GM23338 (cell line): ENCODE measurements at regions not wholly inside any gene's neighbourhood (a gene's known extent, or its start where the extent isn't known, plus 50 kb on each side); places are given as distances from the start of the nearest gene placed in this dataset.

Source experiments
- ATAC-seq: fragments of 200-7000 bp; cut with Tn5 transposase; 3 replicates; pipeline ENCODE4 v1.9.1; 2020
- DNase-seq: peaks from one replicate; pipeline ENCODE4 v3.0.0-alpha.2; 2015; ENCODE audit warnings: low spot score
- H2AFZ ChIP-seq: fragments of 200-600 bp; sonication (generic); 2 replicates; pipeline ENCODE4 v1.8.0; 2016; ENCODE audit warnings: antibody characterized with exemption, mild to moderate bottlenecking, moderate library complexity
- H3F3A ChIP-seq: fragments of 200-600 bp; sonication (generic); replicated peaks from 2 replicates; pipeline ENCODE4 v1.8.0; 2017; ENCODE audit warnings: antibody characterized with exemption, mixed run types, low read depth
- H3K27ac ChIP-seq: fragments of 200-600 bp; sonication (generic); 2 replicates; pipeline ENCODE4 v1.6.1; 2016; ENCODE audit warnings: low read depth
- H3K27me3 ChIP-seq: fragments of 200-600 bp; sonication (generic); 2 replicates; pipeline ENCODE4 v1.8.0; 2016; ENCODE audit warnings: mild to moderate bottlenecking, mixed run types, moderate library complexity; ENCODE audit not compliant: insufficient read depth
- H3K36me3 ChIP-seq: fragments of 200-600 bp; sonication (generic); 2 replicates; pipeline ENCODE4 v1.8.0; 2016; ENCODE audit warnings: mild to moderate bottlenecking; ENCODE audit not compliant: insufficient read depth
- H3K4me1 ChIP-seq: fragments of 200-600 bp; sonication (generic); 2 replicates; pipeline ENCODE4 v1.8.0; 2016; ENCODE audit warnings: mild to moderate bottlenecking, moderate library complexity; ENCODE audit not compliant: insufficient read depth
- H3K4me2 ChIP-seq: fragments of 200-600 bp; sonication (generic); 2 replicates; pipeline ENCODE4 v1.7.1; 2017; ENCODE audit warnings: mixed run types
- H3K4me3 ChIP-seq: fragments of 200-600 bp; sonication (generic); 2 replicates; pipeline ENCODE4 v1.6.1; 2016; ENCODE audit warnings: mixed run types
- H3K79me2 ChIP-seq: fragments of 200-600 bp; sonication (generic); replicated peaks from 2 replicates; pipeline ENCODE4 v1.8.0; 2017; ENCODE audit warnings: mild to moderate bottlenecking; ENCODE audit not compliant: insufficient read depth
- H3K9me2 ChIP-seq: fragments of 200-600 bp; sonication (generic); 2 replicates; pipeline ENCODE4 v1.8.0; 2017; ENCODE audit not compliant: insufficient read depth
- H4K20me1 ChIP-seq: fragments of 200-600 bp; sonication (generic); replicated peaks from 2 replicates; pipeline ENCODE4 v1.8.0; 2017; ENCODE audit warnings: mild to moderate bottlenecking; ENCODE audit not compliant: insufficient read depth
- H3K27ac Mint-ChIP-seq: 2 replicates; pipeline ENCODE4 v1.8.0; 2020; ENCODE audit warnings: inconsistent platforms, mild to moderate bottlenecking, moderate library complexity, mixed read lengths
- H3K27me3 Mint-ChIP-seq: 3 replicates; pipeline ENCODE4 v1.8.0; 2022; ENCODE audit warnings: low read depth, mild to moderate bottlenecking, moderate library complexity, mixed read lengths, inconsistent platforms; ENCODE audit not compliant: insufficient read depth, poor library complexity
- H3K36me3 Mint-ChIP-seq: 3 replicates; pipeline ENCODE4 v1.8.0; 2021; ENCODE audit warnings: low read depth, mild to moderate bottlenecking, inconsistent platforms, moderate library complexity, mixed read lengths
- H3K4me1 Mint-ChIP-seq: 3 replicates; pipeline ENCODE4 v1.8.0; 2020; ENCODE audit warnings: mild to moderate bottlenecking, inconsistent platforms, mixed read lengths
- H3K4me3 Mint-ChIP-seq: 3 replicates; pipeline ENCODE4 v1.8.0; 2021; ENCODE audit warnings: moderate library complexity, mild to moderate bottlenecking, inconsistent platforms, mixed read lengths
- H3K9me3 Mint-ChIP-seq: 3 replicates; pipeline ENCODE4 v1.8.0; 2020; ENCODE audit warnings: moderate library complexity, mild to moderate bottlenecking, inconsistent platforms, mixed read lengths
- CREB1 ChIP-seq: fragments of 250-450 bp; sonication (Bioruptor Pico); IDR thresholded peaks from 2 replicates; pipeline ENCODE4 v1.5.0; 2020; ENCODE audit warnings: low read depth, mild to moderate bottlenecking, moderate library complexity
- ZNF114 ChIP-seq: fragments of 250-450 bp; sonication (Bioruptor Pico); IDR thresholded peaks from 2 replicates; pipeline ENCODE4 v1.5.0; 2020; ENCODE audit warnings: mild to moderate bottlenecking, moderate library complexity
- ZNF331 ChIP-seq: fragments of 250-450 bp; sonication (Bioruptor Pico); IDR thresholded peaks from 2 replicates; pipeline ENCODE4 v1.5.0; 2020; ENCODE audit warnings: low read depth, mild to moderate bottlenecking, moderate library complexity
- TF ChIP-seq, protein P1 (sequence below): fragments of 250-450 bp; sonication (Bioruptor Pico); IDR thresholded peaks from 2 replicates; pipeline ENCODE4 v1.5.0; 2020; ENCODE audit warnings: mild to moderate bottlenecking, moderate library complexity
- TF ChIP-seq, protein P2 (sequence below): IDR thresholded peaks from one replicate; pipeline ENCODE4 v1.6.1; 2018; ENCODE audit warnings: antibody characterized with exemption; ENCODE audit not compliant: unreplicated experiment
- TF ChIP-seq, protein P3 (sequence below): IDR thresholded peaks from 2 replicates; pipeline ENCODE4 v1.6.1; 2016; ENCODE audit warnings: antibody characterized with exemption

DNA sequence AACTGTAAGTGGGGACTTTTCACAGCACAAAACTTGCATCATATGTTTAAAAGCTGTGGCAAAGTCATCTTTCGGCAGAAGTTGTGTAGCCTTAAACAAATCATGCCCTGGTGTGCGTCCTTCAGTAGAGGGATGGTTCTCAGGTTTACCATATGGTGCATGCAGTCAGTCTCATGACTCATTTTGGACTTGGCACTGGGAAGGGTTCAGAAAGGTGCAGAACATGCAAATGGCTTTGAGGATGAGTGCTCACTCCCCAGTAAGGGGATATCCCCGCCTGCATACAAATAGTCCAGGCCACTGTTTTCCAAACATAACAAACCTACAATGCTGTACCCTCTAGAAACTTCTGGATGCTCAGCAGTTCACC is 260.3 kb downstream of the NDUFS4 start:
- ATAC-seq (no peak), DNase-seq (no peak)
- no peaks in the 10 kb centered on the region for H3K4me1 ChIP-seq
- H3K4me2 ChIP-seq = no peak overlapping the region
- H3K27me3 ChIP-seq = no peaks in the 10 kb centered on the region
- peaks cover 3% of the 10 kb centered on the region for H3K27me3 Mint-ChIP-seq
- TF ChIP-seq, protein P1, sequence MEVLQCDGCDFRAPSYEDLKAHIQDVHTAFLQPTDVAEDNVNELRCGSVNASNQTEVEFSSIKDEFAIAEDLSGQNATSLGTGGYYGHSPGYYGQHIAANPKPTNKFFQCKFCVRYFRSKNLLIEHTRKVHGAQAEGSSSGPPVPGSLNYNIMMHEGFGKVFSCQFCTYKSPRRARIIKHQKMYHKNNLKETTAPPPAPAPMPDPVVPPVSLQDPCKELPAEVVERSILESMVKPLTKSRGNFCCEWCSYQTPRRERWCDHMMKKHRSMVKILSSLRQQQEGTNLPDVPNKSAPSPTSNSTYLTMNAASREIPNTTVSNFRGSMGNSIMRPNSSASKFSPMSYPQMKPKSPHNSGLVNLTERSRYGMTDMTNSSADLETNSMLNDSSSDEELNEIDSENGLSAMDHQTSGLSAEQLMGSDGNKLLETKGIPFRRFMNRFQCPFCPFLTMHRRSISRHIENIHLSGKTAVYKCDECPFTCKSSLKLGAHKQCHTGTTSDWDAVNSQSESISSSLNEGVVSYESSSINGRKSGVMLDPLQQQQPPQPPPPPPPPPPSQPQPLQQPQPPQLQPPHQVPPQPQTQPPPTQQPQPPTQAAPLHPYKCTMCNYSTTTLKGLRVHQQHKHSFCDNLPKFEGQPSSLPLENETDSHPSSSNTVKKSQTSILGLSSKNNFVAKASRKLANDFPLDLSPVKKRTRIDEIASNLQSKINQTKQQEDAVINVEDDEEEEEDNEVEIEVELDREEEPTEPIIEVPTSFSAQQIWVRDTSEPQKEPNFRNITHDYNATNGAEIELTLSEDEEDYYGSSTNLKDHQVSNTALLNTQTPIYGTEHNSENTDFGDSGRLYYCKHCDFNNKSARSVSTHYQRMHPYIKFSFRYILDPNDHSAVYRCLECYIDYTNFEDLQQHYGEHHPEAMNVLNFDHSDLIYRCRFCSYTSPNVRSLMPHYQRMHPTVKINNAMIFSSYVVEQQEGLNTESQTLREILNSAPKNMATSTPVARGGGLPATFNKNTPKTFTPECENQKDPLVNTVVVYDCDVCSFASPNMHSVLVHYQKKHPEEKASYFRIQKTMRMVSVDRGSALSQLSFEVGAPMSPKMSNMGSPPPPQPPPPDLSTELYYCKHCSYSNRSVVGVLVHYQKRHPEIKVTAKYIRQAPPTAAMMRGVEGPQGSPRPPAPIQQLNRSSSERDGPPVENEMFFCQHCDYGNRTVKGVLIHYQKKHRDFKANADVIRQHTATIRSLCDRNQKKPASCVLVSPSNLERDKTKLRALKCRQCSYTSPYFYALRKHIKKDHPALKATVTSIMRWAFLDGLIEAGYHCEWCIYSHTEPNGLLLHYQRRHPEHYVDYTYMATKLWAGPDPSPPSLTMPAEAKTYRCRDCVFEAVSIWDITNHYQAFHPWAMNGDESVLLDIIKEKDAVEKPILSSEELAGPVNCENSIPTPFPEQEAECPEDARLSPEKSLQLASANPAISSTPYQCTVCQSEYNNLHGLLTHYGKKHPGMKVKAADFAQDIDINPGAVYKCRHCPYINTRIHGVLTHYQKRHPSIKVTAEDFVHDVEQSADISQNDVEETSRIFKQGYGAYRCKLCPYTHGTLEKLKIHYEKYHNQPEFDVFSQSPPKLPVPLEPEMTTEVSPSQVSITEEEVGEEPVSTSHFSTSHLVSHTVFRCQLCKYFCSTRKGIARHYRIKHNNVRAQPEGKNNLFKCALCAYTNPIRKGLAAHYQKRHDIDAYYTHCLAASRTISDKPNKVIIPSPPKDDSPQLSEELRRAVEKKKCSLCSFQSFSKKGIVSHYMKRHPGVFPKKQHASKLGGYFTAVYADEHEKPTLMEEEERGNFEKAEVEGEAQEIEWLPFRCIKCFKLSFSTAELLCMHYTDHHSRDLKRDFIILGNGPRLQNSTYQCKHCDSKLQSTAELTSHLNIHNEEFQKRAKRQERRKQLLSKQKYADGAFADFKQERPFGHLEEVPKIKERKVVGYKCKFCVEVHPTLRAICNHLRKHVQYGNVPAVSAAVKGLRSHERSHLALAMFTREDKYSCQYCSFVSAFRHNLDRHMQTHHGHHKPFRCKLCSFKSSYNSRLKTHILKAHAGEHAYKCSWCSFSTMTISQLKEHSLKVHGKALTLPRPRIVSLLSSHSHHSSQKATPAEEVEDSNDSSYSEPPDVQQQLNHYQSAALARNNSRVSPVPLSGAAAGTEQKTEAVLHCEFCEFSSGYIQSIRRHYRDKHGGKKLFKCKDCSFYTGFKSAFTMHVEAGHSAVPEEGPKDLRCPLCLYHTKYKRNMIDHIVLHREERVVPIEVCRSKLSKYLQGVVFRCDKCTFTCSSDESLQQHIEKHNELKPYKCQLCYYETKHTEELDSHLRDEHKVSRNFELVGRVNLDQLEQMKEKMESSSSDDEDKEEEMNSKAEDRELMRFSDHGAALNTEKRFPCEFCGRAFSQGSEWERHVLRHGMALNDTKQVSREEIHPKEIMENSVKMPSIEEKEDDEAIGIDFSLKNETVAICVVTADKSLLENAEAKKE (CRISPR knock-in tag) = no peak
- TF ChIP-seq CREB1 (CRISPR knock-in tag) (no peak), ZNF114 (CRISPR knock-in tag) (no peak), ZNF331 (CRISPR knock-in tag) (no peak)
- TF ChIP-seq, protein P2, sequence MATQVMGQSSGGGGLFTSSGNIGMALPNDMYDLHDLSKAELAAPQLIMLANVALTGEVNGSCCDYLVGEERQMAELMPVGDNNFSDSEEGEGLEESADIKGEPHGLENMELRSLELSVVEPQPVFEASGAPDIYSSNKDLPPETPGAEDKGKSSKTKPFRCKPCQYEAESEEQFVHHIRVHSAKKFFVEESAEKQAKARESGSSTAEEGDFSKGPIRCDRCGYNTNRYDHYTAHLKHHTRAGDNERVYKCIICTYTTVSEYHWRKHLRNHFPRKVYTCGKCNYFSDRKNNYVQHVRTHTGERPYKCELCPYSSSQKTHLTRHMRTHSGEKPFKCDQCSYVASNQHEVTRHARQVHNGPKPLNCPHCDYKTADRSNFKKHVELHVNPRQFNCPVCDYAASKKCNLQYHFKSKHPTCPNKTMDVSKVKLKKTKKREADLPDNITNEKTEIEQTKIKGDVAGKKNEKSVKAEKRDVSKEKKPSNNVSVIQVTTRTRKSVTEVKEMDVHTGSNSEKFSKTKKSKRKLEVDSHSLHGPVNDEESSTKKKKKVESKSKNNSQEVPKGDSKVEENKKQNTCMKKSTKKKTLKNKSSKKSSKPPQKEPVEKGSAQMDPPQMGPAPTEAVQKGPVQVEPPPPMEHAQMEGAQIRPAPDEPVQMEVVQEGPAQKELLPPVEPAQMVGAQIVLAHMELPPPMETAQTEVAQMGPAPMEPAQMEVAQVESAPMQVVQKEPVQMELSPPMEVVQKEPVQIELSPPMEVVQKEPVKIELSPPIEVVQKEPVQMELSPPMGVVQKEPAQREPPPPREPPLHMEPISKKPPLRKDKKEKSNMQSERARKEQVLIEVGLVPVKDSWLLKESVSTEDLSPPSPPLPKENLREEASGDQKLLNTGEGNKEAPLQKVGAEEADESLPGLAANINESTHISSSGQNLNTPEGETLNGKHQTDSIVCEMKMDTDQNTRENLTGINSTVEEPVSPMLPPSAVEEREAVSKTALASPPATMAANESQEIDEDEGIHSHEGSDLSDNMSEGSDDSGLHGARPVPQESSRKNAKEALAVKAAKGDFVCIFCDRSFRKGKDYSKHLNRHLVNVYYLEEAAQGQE = no peak
- TF ChIP-seq, protein P3, sequence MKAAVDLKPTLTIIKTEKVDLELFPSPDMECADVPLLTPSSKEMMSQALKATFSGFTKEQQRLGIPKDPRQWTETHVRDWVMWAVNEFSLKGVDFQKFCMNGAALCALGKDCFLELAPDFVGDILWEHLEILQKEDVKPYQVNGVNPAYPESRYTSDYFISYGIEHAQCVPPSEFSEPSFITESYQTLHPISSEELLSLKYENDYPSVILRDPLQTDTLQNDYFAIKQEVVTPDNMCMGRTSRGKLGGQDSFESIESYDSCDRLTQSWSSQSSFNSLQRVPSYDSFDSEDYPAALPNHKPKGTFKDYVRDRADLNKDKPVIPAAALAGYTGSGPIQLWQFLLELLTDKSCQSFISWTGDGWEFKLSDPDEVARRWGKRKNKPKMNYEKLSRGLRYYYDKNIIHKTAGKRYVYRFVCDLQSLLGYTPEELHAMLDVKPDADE = no peak
- H3K36me3 ChIP-seq = no peaks in the 10 kb centered on the region
- no peaks in the 10 kb centered on the region for H3K9me3 Mint-ChIP-seq
- H2AFZ ChIP-seq = no peak overlapping the region
- no peak overlapping the region for H3K27ac ChIP-seq
- H3K4me3 Mint-ChIP-seq = no peak overlapping the region
- H3K79me2 ChIP-seq = no peaks in the 10 kb centered on the region
- H3K4me3 ChIP-seq = no peak overlapping the region
- no peaks in the 10 kb centered on the region; the same call in 1 of the 2 replicates for H3K9me2 ChIP-seq
- H3K27ac Mint-ChIP-seq = no peak overlapping the region
- peaks cover 8% of the 10 kb centered on the region for H3K4me1 Mint-ChIP-seq
- no peaks in the 10 kb centered on the region for H3K36me3 Mint-ChIP-seq
- no peaks in the 10 kb centered on the region for H3F3A ChIP-seq
- H4K20me1 ChIP-seq = no peaks in the 10 kb centered on the region
